ENCODE measurements at regions not wholly inside any gene's neighbourhood (a gene's known extent, or its start where the extent isn't known, plus 50 kb on each side); places are given as distances from the start of the nearest gene placed in this dataset.

DNA sequence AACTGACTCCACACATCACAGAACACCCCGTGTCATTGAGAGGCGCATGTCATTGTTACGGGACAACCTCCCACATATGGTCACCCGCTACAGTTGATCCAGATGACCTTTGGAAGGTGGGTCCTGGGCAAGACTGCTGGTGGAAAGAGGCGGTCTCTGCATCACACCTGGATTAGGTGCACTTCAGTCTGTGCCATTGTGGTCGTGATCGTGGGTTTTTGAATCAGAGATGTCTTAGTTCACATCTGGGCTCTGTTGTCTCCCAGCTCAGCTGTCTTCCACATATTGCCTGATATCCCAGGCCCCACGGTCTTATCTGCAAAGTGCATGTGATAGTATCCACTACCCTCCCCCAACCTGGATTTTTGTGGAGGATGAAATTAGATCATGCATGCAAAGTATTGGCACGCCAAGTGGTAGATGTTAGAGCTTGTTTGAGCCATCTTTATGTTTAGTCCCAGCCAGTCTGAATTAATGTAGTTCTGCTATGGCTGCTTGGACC is 208.7 kb upstream of the FOXN3 start:
- DNase-seq, result peak in 1 of 3 experiments; percentile 81

DNA sequence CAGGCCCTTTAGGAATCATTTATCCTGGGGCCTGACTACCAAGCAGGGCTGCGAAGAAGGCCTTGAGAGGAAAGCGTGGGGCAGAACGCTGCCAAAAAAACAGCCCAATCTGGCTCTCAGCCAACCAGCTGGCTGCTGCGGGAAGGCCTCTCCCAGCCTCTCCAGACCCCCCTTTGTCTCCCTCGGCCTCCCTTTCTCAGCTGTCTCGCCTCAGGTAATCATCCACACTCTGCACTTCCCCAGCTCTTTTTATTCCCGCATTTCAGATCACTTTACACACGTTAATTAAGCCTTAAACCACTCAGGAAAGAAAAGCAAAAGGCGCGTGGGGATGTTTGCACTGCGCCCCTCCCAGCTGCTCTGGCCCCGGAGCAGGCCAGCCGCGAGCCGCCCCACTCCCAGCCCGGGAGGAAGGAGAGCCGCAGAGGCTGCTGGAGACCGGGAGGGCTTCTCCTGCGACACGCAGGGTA is 208.2 kb upstream of the FOXN3 start:
- peak; percentile 56 to 84 (median 80) for DNase-seq

- DNase-seq, result peak in 1 of 3 experiments; percentile 61
Measured at GRCh38 chr14:89624500-89625156, 207.6 kb upstream of the FOXN3 start.

GRCh38 chr14:89621791-89622638 is 205.0 kb upstream of the FOXN3 start:
- no peak for DNase-seq

- no peak for DNase-seq
Measured at GRCh38 chr14:89621009-89621421, 204.0 kb upstream of the FOXN3 start.

- DNase-seq, result no peak
Measured at GRCh38 chr14:89620436-89620835, 203.4 kb upstream of the FOXN3 start.

DNA sequence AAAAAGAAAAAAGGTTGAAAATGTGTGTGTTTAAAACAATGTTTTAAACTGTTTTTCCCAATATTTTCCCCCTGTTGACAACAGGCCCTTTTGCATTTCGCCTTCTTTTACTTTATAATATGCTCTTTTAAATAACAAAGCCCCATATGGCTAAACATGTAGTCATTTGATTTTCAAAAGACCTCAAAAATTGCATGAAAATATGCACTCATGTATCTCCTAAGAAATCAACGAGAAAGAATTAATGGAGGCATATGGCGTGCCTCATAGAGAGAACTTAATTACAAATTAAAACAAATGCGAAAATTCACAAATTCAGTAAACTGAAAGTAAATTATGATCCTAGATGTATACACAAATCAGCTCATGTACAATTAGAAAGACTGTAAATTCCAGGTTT is 202.6 kb upstream of the FOXN3 start:
- no peak for DNase-seq

- DNase-seq, result peak; percentile 80 to 83 (median 80)
Measured at GRCh38 chr14:89618811-89619551, 201.9 kb upstream of the FOXN3 start.

GRCh38 chr14:89618330-89618708 is 201.3 kb upstream of the FOXN3 start:
- peak in 2 of 3 experiments; percentile 43 to 67 for DNase-seq

DNA sequence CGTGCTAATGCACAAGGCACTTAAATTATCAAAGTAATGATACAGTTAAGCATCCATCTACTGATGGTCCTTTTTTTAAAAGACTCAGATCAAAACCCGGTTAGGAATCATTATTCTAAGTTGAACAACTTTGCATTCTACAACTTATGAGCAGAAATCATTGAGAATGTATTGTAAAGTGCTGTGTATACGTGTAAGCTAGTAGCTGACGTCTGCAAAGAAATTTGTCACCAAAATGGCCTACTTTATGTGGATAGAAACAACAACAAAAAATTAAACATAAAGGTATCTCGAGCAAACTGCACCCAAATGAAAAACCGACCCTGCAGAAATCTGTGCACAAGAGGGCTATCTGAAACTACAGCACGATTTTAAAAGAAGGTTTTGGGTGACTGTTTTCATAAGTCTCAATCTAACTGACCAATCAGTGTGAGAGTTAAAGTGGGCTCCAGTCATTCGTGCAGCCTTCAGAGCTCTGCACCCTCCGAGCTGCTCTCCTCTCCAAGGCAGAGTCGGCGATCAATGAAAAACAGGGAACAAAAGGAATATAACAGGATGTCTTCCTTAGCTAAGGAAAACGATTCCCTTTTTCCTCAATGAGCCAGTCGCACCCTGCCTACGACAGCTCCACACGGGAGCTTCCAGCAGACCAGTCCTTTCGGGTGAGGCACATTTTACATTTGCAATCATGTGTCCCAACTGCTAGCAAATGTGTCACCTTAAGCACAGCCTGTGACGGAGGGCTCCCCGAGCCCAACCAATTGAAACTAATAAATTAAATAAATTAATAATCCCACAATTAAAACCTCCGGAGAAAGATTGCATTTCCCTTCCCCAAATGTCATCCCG is 200.7 kb upstream of the FOXN3 start:
- DNase-seq, result peak; percentile 43 to 67 (median 61)

DNA sequence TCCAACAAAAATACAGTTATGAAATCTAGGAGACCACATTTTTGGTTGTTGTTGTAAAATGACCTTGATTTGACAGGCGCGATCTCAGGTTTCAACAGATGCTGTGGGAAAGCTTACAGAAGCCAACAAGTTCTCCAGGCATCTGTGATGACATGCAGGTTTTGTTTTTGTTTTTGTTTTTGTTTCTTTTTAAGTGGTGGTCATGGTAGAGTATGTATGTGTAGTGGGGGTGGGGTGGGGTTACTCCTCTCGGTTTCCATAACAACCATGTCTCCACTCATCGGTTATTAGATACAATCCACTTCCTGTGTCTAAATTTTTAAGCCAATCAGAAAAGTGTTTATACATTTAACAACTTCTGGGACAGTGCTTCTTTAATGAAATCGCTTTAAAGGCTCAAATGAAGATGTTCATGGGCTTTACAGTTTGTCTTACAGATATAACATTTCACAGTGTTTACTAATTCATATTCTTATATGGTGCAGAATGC is 199.9 kb upstream of the FOXN3 start:
- peak in 1 of 3 experiments; percentile 42 for DNase-seq

DNA sequence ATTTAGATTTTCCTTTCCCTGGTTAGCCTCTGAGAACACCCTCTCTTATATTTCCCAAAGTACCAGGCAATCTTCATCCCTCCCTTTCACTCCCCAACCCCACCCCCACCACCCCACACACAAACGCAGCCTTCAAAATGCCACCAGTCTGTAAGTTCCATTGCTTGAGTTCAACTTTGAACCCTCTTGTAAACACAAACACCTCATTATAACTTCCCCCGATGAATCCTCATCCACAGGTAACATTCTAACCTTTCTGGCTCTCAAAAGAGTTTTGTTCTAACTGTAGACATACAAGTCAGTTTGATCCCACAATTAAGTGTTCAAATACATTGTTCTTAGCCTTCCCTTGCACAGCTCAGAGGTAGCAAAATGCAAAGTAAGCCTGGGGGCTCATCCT is 199.4 kb upstream of the FOXN3 start:
- no peak for DNase-seq

DNA sequence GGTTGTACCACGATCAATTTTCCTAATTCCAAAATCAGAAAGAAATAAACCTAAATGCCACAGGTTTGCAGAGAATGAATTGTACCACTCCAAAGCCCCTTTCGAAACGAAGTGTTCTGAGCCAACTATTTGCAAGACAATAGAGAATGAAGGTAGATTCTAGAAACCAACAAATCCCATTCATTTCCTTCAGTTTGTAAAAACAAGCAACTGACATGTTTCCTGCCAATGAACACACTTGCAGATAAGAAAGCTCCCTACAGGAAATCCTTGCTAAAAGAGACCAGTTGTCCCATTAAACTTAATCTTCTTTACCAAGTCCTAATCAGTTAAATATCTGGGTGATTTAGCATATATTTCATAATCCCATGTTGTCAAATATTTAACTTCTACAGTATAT is 198.4 kb upstream of the FOXN3 start:
- DNase-seq, result no peak

GRCh38 chr14:89614009-89614691 is 197.1 kb upstream of the FOXN3 start:
- peak in 1 of 3 experiments; percentile 50 for DNase-seq

DNA sequence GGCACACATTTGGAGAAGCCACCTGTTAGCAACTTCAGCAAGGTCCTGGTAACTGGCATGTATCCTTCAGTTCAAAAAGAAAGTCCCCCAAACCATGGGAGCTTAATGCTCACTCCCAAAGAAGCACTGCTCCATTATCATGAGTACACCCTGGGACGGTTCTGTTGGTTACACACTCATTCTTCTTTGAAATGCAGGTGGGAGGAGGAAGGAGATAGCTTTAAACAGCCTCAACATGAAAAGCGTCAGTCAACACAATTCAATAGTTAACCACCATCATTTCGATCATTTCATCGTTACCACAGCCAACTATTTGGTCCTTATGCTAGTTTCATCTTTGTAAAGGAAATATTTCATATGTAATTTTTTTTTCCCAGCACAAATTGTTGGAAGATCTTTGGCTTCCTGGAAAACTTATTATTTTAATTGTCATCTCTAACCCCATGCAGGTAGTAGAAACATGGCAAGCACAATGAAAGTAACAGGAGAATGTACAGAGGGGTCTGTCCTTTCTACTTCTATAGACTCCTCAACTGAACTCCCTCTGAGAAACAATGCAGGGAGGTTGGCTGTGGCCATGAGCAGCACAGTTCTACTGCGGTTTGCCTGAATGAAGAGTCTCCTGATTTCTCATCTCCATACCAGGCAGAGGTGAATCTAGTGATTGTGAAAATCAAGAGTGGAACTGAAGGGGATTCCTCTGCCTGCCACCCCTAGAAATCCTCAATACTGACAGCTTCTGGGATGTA is 196.4 kb upstream of the FOXN3 start:
- DNase-seq, result no peak

DNA sequence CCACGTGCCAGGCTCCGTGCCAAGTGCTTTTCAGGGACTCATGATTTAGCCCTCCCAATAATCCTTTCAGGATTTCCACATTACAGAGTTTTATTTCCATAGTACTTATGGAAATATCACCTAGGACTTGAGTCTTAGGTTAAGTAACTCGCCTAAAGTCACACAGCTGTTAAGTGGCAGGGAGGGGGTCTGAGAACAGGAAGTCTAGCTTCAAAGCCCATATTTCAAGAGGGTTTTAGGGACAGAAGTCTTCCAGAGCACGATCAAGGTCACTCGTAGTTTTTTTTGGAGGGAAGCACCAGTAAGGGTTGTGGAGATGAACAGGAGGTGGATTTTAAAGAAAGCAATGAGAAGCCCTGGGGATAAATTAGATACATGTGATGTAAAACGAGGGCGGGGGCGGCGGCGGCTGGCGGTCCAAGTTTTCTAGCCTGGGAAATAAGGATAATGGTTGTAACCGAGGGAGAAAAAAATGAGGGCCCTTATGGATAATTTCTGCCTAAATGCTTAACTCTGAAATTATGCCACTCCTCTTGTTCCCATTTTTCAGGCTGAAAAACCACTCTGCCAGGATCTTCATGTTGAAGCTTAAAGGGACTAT is 192.6 kb upstream of the FOXN3 start:
- no peak for DNase-seq

DNA sequence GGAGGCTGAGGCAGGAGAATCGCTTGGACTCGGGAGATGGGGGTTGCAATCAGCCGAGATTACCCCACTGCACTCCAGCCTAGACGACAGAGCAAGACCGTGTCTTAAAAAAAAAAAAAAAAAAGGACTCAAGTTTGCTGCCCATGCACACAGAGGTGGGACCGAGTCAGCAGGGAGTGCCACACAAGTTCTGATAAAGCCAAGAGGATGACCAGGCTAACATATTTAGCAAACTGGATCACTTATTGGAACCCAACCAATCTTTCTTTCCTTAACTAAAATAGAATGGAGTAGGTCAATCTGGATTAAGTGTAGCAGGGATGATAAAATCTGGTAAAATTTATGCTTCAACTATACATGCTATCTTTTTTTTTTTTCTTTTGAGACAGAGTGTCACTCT is 190.4 kb upstream of the FOXN3 start:
- no peak for DNase-seq

GRCh38 chr14:89603938-89604480 is 187.0 kb upstream of the FOXN3 start:
- no peak for DNase-seq

DNA sequence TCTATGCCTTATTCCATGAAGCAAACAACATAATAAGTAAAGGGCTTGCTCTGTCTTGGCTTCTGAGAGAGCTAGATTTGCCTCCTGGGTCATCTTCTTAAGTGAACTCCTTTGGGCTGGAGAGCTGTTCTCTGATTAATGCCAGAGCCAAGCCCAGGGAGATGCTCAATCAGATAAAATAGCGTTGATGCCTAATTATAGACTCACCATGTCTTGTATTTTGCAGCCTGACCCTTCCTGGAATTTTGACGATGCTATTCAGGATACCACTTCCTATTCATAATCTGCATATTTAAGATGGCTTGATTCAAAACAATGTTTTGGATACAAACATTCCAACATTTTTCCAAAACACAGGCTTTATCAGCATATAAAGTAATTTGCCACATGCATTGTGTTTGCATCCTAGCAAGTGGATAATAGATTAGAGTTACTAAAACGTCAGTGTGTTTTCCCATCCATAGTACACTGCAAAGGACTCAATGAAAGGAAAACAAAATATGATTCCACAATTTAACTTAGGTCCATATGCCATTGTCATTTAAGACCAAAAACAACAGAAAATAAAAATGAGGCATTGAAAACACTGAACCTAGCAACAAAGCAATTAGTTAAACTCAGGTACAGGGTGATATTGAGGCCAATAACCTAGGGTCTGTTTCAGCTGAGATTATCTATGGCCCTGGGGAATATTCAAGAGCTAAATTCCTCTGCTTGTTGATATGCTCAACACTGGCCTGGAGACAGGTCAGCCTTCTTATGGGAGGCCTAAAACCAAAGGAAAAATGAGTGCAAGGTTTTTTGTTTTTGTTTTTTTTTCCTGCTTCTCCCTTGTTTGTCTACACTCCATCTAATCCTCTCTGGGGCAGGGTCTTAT is 184.2 kb upstream of the FOXN3 start:
- no peak for DNase-seq
